OCI-LY1 (cell line): ENCODE measurements at regions not wholly inside any gene's neighbourhood (a gene's known extent, or its start where the extent isn't known, plus 50 kb on each side); places are given as distances from the start of the nearest gene placed in this dataset.

Source experiments
- H2AFZ ChIP-seq: fragments of 200-600 bp; sonication (generic), shearing (Covaris generic); 2 replicates; pipeline ENCODE4 v1.6.0; 2014; ENCODE audit warnings: antibody characterized with exemption, mild to moderate bottlenecking, low read length
- H3F3A ChIP-seq: fragments of 200-600 bp; sonication (generic), shearing (Covaris generic); 2 replicates; pipeline ENCODE4 v1.6.0; 2014; ENCODE audit warnings: mild to moderate bottlenecking, antibody characterized with exemption, low read length, moderate library complexity; ENCODE audit not compliant: insufficient read depth
- H3K27ac ChIP-seq: fragments of 200-600 bp; sonication (generic); 2 replicates; pipeline ENCODE4 v1.5.1; 2014; ENCODE audit warnings: low read length, mixed run types, mild to moderate bottlenecking, low read depth; ENCODE audit not compliant: poor library complexity, severe bottlenecking
- H3K27me3 ChIP-seq: fragments of 200-600 bp; sonication (generic); 2 replicates; pipeline ENCODE4 v1.6.0; 2014; ENCODE audit warnings: antibody characterized with exemption, mild to moderate bottlenecking, low read length, moderate library complexity; ENCODE audit not compliant: insufficient read depth
- H3K36me3 ChIP-seq: fragments of 200-600 bp; sonication (generic); 2 replicates; pipeline ENCODE4 v1.6.1; 2014; ENCODE audit warnings: mild to moderate bottlenecking, antibody characterized with exemption, low read length, moderate library complexity, mixed read lengths; ENCODE audit not compliant: insufficient read depth
- H3K4me1 ChIP-seq: fragments of 200-600 bp; sonication (generic); 2 replicates; pipeline ENCODE4 v1.5.1; 2014; ENCODE audit warnings: mild to moderate bottlenecking, low read length, moderate library complexity; ENCODE audit not compliant: insufficient read depth, severe bottlenecking
- H3K4me2 ChIP-seq: fragments of 200-600 bp; sonication (generic), shearing (Covaris generic); 2 replicates; pipeline ENCODE4 v1.6.1; 2014; ENCODE audit warnings: low read length
- H3K4me3 ChIP-seq: fragments of 200-600 bp; sonication (generic); 2 replicates; pipeline ENCODE4 v1.5.1; 2014; ENCODE audit warnings: low read length, low read depth, mild to moderate bottlenecking, mixed read lengths; ENCODE audit not compliant: poor library complexity, severe bottlenecking
- H3K79me2 ChIP-seq: fragments of 200-600 bp; shearing (Covaris generic); 2 replicates; pipeline ENCODE4 v1.6.1; 2016; ENCODE audit warnings: mixed run types, low read length, mixed read lengths; ENCODE audit not compliant: insufficient read depth
- H3K9ac ChIP-seq: fragments of 200-600 bp; sonication (generic), shearing (Covaris generic); 2 replicates; pipeline ENCODE4 v1.6.1; 2014; ENCODE audit warnings: mild to moderate bottlenecking, low read length, mixed read lengths
- H3K9me2 ChIP-seq: fragments of 200-600 bp; sonication (generic), shearing (Covaris generic); 2 replicates; pipeline ENCODE4 v1.6.1; 2014; ENCODE audit warnings: low read depth, mild to moderate bottlenecking, low read length, mixed read lengths
- H3K9me3 ChIP-seq: fragments of 200-600 bp; shearing (Covaris generic); 2 replicates; pipeline ENCODE4 v1.6.1; 2014; ENCODE audit warnings: low read length, mixed read lengths
- H4K20me1 ChIP-seq: fragments of 200-600 bp; sonication (generic), shearing (Covaris generic); 2 replicates; pipeline ENCODE4 v1.6.0; 2016; ENCODE audit warnings: mild to moderate bottlenecking, low read length; ENCODE audit not compliant: insufficient read depth
- EZH2 ChIP-seq: fragments of 200-600 bp; sonication (generic), shearing (Covaris generic); IDR thresholded peaks from 2 replicates; pipeline ENCODE4 v1.8.0; 2017; ENCODE audit warnings: borderline replicate concordance, mixed run types, mild to moderate bottlenecking, antibody characterized with exemption, low read length, moderate library complexity, mixed read lengths
- TF ChIP-seq, protein P1 (sequence below): fragments of 200-600 bp; sonication (generic), shearing (Covaris generic); IDR thresholded peaks from 2 replicates; pipeline ENCODE4 v1.5.1; 2017; ENCODE audit warnings: mild to moderate bottlenecking, antibody characterized with exemption, low read length, moderate library complexity, mixed read lengths

DNA sequence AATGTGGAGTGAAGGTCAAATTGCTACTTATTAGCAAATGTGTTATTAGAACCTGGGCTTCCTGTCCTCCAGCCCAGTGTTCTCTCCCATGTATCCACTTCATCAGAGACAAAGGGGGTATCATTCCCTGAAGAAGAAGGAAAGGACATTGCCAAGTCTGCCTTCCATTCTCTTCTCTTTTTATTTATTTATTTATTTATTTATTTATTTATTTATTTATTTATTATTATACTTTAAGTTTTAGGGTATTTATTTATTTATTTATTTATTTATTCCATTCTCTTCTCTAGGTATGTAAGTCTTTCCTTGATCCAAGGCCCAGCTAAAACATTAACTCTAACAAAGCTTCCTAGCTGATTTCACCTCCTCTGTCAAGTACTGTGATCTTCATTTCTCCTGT is 277.8 kb upstream of the DNAJC19 start:
- TF ChIP-seq EZH2, result no peak
- TF ChIP-seq, protein P1, sequence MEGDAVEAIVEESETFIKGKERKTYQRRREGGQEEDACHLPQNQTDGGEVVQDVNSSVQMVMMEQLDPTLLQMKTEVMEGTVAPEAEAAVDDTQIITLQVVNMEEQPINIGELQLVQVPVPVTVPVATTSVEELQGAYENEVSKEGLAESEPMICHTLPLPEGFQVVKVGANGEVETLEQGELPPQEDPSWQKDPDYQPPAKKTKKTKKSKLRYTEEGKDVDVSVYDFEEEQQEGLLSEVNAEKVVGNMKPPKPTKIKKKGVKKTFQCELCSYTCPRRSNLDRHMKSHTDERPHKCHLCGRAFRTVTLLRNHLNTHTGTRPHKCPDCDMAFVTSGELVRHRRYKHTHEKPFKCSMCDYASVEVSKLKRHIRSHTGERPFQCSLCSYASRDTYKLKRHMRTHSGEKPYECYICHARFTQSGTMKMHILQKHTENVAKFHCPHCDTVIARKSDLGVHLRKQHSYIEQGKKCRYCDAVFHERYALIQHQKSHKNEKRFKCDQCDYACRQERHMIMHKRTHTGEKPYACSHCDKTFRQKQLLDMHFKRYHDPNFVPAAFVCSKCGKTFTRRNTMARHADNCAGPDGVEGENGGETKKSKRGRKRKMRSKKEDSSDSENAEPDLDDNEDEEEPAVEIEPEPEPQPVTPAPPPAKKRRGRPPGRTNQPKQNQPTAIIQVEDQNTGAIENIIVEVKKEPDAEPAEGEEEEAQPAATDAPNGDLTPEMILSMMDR, result no peak
- Histone ChIP-seq H3K27me3 (no peaks in the 10 kb centered on the region), H3F3A (no peaks in the 10 kb centered on the region), H3K9ac (no peak overlapping the region), H3K4me2 (no peak overlapping the region), H3K4me3 (no peak overlapping the region), H3K9me3 (no peaks in the 10 kb centered on the region), H3K79me2 (no peaks in the 10 kb centered on the region), H3K27ac (no peak overlapping the region), H3K9me2 (no peaks in the 10 kb centered on the region), H4K20me1 (no peaks in the 10 kb centered on the region), H2AFZ (no peak overlapping the region), H3K36me3 (no peaks in the 10 kb centered on the region), H3K4me1 (no peaks in the 10 kb centered on the region)

DNA sequence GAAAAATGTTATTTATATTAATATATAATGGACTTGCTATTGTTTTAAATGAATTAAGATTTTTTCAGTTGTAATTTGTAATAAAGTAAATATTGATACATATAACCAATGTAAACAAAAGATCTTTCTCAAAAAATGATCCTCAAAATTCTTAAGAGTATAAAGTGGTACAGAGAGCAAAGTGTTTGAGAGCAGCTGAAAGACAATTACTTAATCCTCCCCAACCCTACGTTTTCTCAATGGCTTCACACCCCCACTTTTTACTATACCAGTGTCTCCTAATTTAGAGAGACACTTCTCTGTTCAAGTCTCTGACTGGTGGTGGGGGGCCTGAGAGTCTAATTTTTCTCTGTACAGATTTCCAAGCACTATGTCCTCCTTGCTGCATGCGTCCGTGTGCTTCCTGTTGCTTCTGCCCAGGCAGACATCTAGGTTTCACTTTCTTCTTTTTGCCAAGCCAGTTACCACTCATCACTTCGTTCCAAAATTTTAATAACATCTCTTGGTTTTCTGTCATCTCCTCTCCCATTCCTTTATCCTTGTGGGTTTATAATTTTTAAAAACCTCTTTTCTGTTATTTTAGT is 276.3 kb upstream of the DNAJC19 start:
- H3K9me3 ChIP-seq, result no peaks in the 10 kb centered on the region; the same call in 1 of the 2 replicates
- H3K4me2 ChIP-seq, result peak overlapping the region; percentile 62
- H4K20me1 ChIP-seq, result no peaks in the 10 kb centered on the region
- H3F3A ChIP-seq, result no peaks in the 10 kb centered on the region
- TF ChIP-seq, protein P1, result no peak
- no peak for TF ChIP-seq EZH2
- H3K27me3 ChIP-seq, result no peaks in the 10 kb centered on the region
- no peaks in the 10 kb centered on the region for H3K79me2 ChIP-seq
- peak overlapping the region; percentile 38 for H3K4me3 ChIP-seq
- no peaks in the 10 kb centered on the region for H3K36me3 ChIP-seq
- H3K4me1 ChIP-seq, result no peaks in the 10 kb centered on the region
- peak overlapping the region; percentile 4; the same call in 1 of the 2 replicates for H3K9ac ChIP-seq
- no peak overlapping the region for H3K27ac ChIP-seq
- H2AFZ ChIP-seq, result peak overlapping the region; percentile 48
- no peaks in the 10 kb centered on the region for H3K9me2 ChIP-seq

DNA sequence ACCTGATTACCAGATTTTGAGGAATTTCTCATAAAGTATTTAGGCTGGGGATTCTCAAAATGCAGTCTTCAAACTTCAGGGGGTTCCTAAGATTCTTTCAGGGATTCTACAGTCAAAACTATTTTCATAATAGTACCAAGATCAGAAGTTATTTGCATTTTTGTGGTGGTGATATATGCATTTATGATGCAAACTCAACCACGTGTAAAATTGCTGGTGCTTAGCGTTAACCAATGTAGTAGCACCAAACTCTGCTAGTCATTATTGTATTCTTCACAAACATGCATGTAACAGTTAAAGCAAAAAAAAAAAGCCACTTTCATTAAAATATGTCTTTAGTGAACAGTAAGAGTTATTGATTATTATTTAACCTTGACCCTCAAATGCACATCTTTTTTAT is 274.9 kb upstream of the DNAJC19 start:
- H4K20me1 ChIP-seq, result no peaks in the 10 kb centered on the region
- no peak overlapping the region for H3K4me2 ChIP-seq
- H3K9ac ChIP-seq, result no peak overlapping the region
- no peaks in the 10 kb centered on the region for H3F3A ChIP-seq
- no peak overlapping the region for H3K4me3 ChIP-seq
- no peaks in the 10 kb centered on the region for H3K79me2 ChIP-seq
- no peaks in the 10 kb centered on the region; the same call in 1 of the 2 replicates for H3K9me3 ChIP-seq
- no peak overlapping the region for H3K27ac ChIP-seq
- no peaks in the 10 kb centered on the region for H3K4me1 ChIP-seq
- H3K27me3 ChIP-seq, result no peaks in the 10 kb centered on the region
- H3K36me3 ChIP-seq, result no peaks in the 10 kb centered on the region
- no peak for TF ChIP-seq EZH2
- TF ChIP-seq, protein P1, result no peak
- no peak overlapping the region for H2AFZ ChIP-seq
- H3K9me2 ChIP-seq, result no peaks in the 10 kb centered on the region
